ENCODE measurements at regions not wholly inside any gene's neighbourhood (a gene's known extent, or its start where the extent isn't known, plus 50 kb on each side); places are given as distances from the start of the nearest gene placed in this dataset.

DNA sequence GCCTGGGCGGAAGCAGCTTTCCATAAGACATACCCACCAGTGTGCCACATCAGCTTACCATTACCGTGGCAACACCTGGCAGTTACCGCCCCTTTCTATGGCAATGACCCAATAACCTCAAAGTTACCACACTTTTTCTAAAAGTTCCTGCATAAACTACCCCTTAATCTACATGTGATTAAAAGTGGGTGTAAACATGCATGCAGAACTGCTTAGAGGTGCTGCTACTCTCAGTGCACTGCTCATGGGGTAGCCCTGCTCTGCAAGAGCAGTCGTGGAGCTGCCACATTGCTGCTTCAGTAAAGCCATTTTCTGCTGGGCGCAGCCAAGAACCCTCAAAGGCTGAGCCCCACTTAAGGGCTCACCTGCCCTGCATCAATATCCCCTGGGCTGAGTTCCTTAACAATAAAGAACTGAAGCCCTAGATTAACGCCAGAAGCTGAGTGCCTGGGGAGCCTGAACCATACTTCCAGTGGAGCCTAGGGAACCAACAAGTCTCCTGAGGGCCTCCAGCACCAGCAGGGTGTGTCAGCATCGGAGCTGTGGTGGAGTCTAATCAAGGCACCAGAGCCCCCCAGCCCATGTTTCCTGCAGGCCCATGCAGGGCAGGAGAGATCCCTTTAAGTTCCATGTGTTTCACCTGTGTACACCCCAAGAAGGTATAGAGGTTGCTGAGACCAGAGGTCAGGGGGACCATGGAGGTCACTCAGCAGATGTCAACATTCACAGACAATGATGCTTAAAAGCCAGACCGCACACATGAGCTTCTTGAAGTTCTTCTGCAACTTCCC, 1198.1 kb downstream of the UQCRFS1 start:
- no peak overlapping the region for H3K4me3 ChIP-seq (ENCODE audit: low read depth in 1 of 5, low read length in 5 of 5)
- H3K4me1 ChIP-seq (ENCODE audit: control insufficient read depth in 5 of 5, insufficient read depth in 5 of 5, low read length in 5 of 5): no peaks in the 10 kb centered on the region
- H3K36me3 ChIP-seq (ENCODE audit: control insufficient read depth in 5 of 5, insufficient read depth in 5 of 5, low read length in 5 of 5): no peaks in the 10 kb centered on the region
- H3K27me3 ChIP-seq (ENCODE audit: control insufficient read depth in 5 of 5, insufficient read depth in 4 of 5, low read length in 5 of 5): no peaks in the 10 kb centered on the region
- no peaks in the 10 kb centered on the region for H3K9me3 ChIP-seq (ENCODE audit: control insufficient read depth in 5 of 5, low read length in 5 of 5)
- H3K9ac ChIP-seq (ENCODE audit: low read length in 5 of 5): no peak overlapping the region
- no peak overlapping the region for H3K27ac ChIP-seq (ENCODE audit: low read depth, low read length)

GRCh38 chr19:28012361-28012760, 1200.6 kb downstream of the UQCRFS1 start:
- H3K9ac ChIP-seq (ENCODE audit: low read length in 5 of 5): no peak overlapping the region
- H3K27ac ChIP-seq (ENCODE audit: low read depth, low read length): no peak overlapping the region
- no peak overlapping the region for H3K4me3 ChIP-seq (ENCODE audit: low read depth in 1 of 5, low read length in 5 of 5)
- no peaks in the 10 kb centered on the region for H3K36me3 ChIP-seq (ENCODE audit: control insufficient read depth in 5 of 5, insufficient read depth in 5 of 5, low read length in 5 of 5)
- H3K27me3 ChIP-seq (ENCODE audit: control insufficient read depth in 5 of 5, insufficient read depth in 4 of 5, low read length in 5 of 5): no peaks in the 10 kb centered on the region
- H3K9me3 ChIP-seq (ENCODE audit: control insufficient read depth in 5 of 5, low read length in 5 of 5): no peaks in the 10 kb centered on the region
- H3K4me1 ChIP-seq (ENCODE audit: control insufficient read depth in 5 of 5, insufficient read depth in 5 of 5, low read length in 5 of 5): no peaks in the 10 kb centered on the region

- Histone ChIP-seq H3K4me3 (ENCODE audit: low read depth in 1 of 5, low read length in 5 of 5) (no peak overlapping the region), H3K36me3 (ENCODE audit: control insufficient read depth in 5 of 5, insufficient read depth in 5 of 5, low read length in 5 of 5) (no peaks in the 10 kb centered on the region), H3K9me3 (ENCODE audit: control insufficient read depth in 5 of 5, low read length in 5 of 5) (no peaks in the 10 kb centered on the region), H3K27ac (ENCODE audit: low read depth, low read length) (no peak overlapping the region), H3K9ac (ENCODE audit: low read length in 5 of 5) (no peak overlapping the region), H3K4me1 (ENCODE audit: control insufficient read depth in 5 of 5, insufficient read depth in 5 of 5, low read length in 5 of 5) (no peaks in the 10 kb centered on the region), H3K27me3 (ENCODE audit: control insufficient read depth in 5 of 5, insufficient read depth in 4 of 5, low read length in 5 of 5) (no peaks in the 10 kb centered on the region)
Measured at GRCh38 chr19:28010656-28011055, 1202.3 kb downstream of the UQCRFS1 start.

GRCh38 chr19:28009696-28010095, 1203.3 kb downstream of the UQCRFS1 start:
- no peaks in the 10 kb centered on the region for H3K36me3 ChIP-seq (ENCODE audit: control insufficient read depth in 5 of 5, insufficient read depth in 5 of 5, low read length in 5 of 5)
- H3K27ac ChIP-seq (ENCODE audit: low read depth, low read length): no peak overlapping the region
- no peaks in the 10 kb centered on the region for H3K27me3 ChIP-seq (ENCODE audit: control insufficient read depth in 5 of 5, insufficient read depth in 4 of 5, low read length in 5 of 5)
- H3K9me3 ChIP-seq (ENCODE audit: control insufficient read depth in 5 of 5, low read length in 5 of 5): no peaks in the 10 kb centered on the region
- no peaks in the 10 kb centered on the region for H3K4me1 ChIP-seq (ENCODE audit: control insufficient read depth in 5 of 5, insufficient read depth in 5 of 5, low read length in 5 of 5)
- no peak overlapping the region for H3K4me3 ChIP-seq (ENCODE audit: low read depth in 1 of 5, low read length in 5 of 5)
- H3K9ac ChIP-seq (ENCODE audit: low read length in 5 of 5): no peak overlapping the region

GRCh38 chr19:28008695-28009094, 1204.3 kb downstream of the UQCRFS1 start:
- Histone ChIP-seq H3K4me1 (ENCODE audit: control insufficient read depth in 5 of 5, insufficient read depth in 5 of 5, low read length in 5 of 5) (no peaks in the 10 kb centered on the region), H3K36me3 (ENCODE audit: control insufficient read depth in 5 of 5, insufficient read depth in 5 of 5, low read length in 5 of 5) (no peaks in the 10 kb centered on the region), H3K9me3 (ENCODE audit: control insufficient read depth in 5 of 5, low read length in 5 of 5) (no peaks in the 10 kb centered on the region), H3K9ac (ENCODE audit: low read length in 5 of 5) (no peak overlapping the region), H3K27me3 (ENCODE audit: control insufficient read depth in 5 of 5, insufficient read depth in 4 of 5, low read length in 5 of 5) (no peaks in the 10 kb centered on the region), H3K27ac (ENCODE audit: low read depth, low read length) (no peak overlapping the region), H3K4me3 (ENCODE audit: low read depth in 1 of 5, low read length in 5 of 5) (no peak overlapping the region)

GRCh38 chr19:28003543-28003942, 1209.4 kb downstream of the UQCRFS1 start:
- H3K4me1 ChIP-seq (ENCODE audit: control insufficient read depth in 5 of 5, insufficient read depth in 5 of 5, low read length in 5 of 5): no peaks in the 10 kb centered on the region
- no peak overlapping the region for H3K9ac ChIP-seq (ENCODE audit: low read length in 5 of 5)
- no peak overlapping the region for H3K27ac ChIP-seq (ENCODE audit: low read depth, low read length)
- no peaks in the 10 kb centered on the region for H3K36me3 ChIP-seq (ENCODE audit: control insufficient read depth in 5 of 5, insufficient read depth in 5 of 5, low read length in 5 of 5)
- no peaks in the 10 kb centered on the region for H3K9me3 ChIP-seq (ENCODE audit: control insufficient read depth in 5 of 5, low read length in 5 of 5)
- H3K27me3 ChIP-seq (ENCODE audit: control insufficient read depth in 5 of 5, insufficient read depth in 4 of 5, low read length in 5 of 5): no peaks in the 10 kb centered on the region
- H3K4me3 ChIP-seq (ENCODE audit: low read depth in 1 of 5, low read length in 5 of 5): no peak overlapping the region

DNA sequence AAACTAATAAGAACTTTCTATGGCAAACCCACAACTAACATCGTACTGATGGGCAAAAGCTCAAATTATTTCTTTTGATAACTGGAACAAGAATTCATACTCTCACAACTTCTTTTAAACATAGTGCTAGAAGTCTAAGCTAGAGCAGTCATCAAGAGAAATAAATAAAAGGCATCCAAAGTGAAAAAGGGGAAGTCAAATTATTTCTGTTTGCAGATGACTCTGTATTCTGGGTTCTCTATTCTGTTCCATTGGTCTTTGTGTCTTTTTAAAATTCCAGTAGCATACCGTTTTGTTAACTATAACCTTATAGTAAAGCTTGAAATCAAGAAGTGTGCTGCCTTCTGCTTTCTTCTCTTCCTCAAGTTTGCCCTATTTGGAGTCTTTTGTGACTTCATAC, 1215.9 kb downstream of the UQCRFS1 start:
- Histone ChIP-seq H3K27me3 (ENCODE audit: control insufficient read depth in 5 of 5, insufficient read depth in 4 of 5, low read length in 5 of 5) (no peaks in the 10 kb centered on the region), H3K9ac (ENCODE audit: low read length in 5 of 5) (no peak overlapping the region), H3K36me3 (ENCODE audit: control insufficient read depth in 5 of 5, insufficient read depth in 5 of 5, low read length in 5 of 5) (no peaks in the 10 kb centered on the region), H3K27ac (ENCODE audit: low read depth, low read length) (no peak overlapping the region), H3K4me1 (ENCODE audit: control insufficient read depth in 5 of 5, insufficient read depth in 5 of 5, low read length in 5 of 5) (no peaks in the 10 kb centered on the region), H3K9me3 (ENCODE audit: control insufficient read depth in 5 of 5, low read length in 5 of 5) (no peaks in the 10 kb centered on the region), H3K4me3 (ENCODE audit: low read depth in 1 of 5, low read length in 5 of 5) (no peak overlapping the region)

- no peaks in the 10 kb centered on the region for H3K27me3 ChIP-seq (ENCODE audit: control insufficient read depth in 5 of 5, insufficient read depth in 4 of 5, low read length in 5 of 5)
- H3K9ac ChIP-seq (ENCODE audit: low read length in 5 of 5): no peak overlapping the region
- H3K4me1 ChIP-seq (ENCODE audit: control insufficient read depth in 5 of 5, insufficient read depth in 5 of 5, low read length in 5 of 5): no peaks in the 10 kb centered on the region
- no peak overlapping the region for H3K27ac ChIP-seq (ENCODE audit: low read depth, low read length)
- H3K4me3 ChIP-seq (ENCODE audit: low read depth in 1 of 5, low read length in 5 of 5): no peak overlapping the region
- no peaks in the 10 kb centered on the region for H3K36me3 ChIP-seq (ENCODE audit: control insufficient read depth in 5 of 5, insufficient read depth in 5 of 5, low read length in 5 of 5)
- H3K9me3 ChIP-seq (ENCODE audit: control insufficient read depth in 5 of 5, low read length in 5 of 5): no peaks in the 10 kb centered on the region
Measured at GRCh38 chr19:27993619-27994570, 1219.1 kb downstream of the UQCRFS1 start.

DNA sequence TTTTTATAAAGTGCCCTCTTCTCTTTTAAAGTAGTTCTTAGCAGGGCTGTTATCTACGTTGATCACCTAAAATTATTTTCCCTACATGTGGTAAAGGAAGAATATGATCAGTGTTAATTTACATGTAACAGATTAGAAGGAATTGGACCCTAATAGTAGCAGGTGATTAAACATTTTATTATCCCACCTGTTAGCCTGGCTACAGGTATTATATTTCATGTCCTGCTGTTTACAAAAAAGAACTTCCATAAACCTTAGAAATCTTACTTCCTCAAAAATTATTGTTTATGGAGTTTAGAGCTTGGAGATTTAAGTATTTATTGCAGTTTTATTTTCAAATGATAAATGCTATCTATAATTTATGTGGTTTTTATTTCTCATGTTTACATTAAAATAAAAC, 1226.7 kb downstream of the UQCRFS1 start:
- Histone ChIP-seq H3K27ac (ENCODE audit: low read depth, low read length) (no peak overlapping the region), H3K27me3 (ENCODE audit: control insufficient read depth in 5 of 5, insufficient read depth in 4 of 5, low read length in 5 of 5) (no peaks in the 10 kb centered on the region), H3K4me3 (ENCODE audit: low read depth in 1 of 5, low read length in 5 of 5) (no peak overlapping the region), H3K9ac (ENCODE audit: low read length in 5 of 5) (no peak overlapping the region), H3K36me3 (ENCODE audit: control insufficient read depth in 5 of 5, insufficient read depth in 5 of 5, low read length in 5 of 5) (no peaks in the 10 kb centered on the region), H3K4me1 (ENCODE audit: control insufficient read depth in 5 of 5, insufficient read depth in 5 of 5, low read length in 5 of 5) (peaks cover 0 to 10% (median 0%) of the 10 kb centered on the region in 5 donors), H3K9me3 (ENCODE audit: control insufficient read depth in 5 of 5, low read length in 5 of 5) (no peaks in the 10 kb centered on the region)

DNA sequence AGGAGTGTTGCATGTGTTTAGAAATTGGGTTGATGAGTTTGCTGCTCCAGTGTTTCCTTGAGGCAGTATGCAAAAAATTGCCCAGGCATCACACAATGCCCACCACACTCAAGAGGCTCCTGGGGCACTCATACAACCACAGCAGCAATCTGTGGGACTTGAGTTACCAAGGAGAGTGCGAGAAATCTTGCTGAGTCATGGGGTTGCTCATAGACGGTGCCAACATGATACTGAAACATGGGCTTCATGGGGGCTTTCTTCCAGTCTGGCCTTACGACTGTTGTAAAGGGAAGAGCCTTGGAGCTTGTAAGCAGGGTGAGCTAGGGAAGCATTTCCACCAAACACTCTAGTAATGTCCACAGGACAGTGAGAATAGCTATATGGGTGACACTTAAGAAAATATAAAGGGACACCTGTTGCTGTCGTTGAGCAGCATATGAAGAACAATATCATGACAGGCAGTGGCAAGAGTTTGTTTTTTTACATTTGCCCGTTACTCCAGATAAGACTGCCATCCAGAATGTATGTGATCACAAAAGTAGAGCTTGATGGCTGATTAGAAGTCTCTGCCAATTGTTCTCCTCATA, 1237.4 kb downstream of the UQCRFS1 start:
- Histone ChIP-seq H3K27ac (ENCODE audit: low read depth, low read length) (no peak overlapping the region), H3K4me1 (ENCODE audit: control insufficient read depth in 5 of 5, insufficient read depth in 5 of 5, low read length in 5 of 5) (no peaks in the 10 kb centered on the region), H3K4me3 (ENCODE audit: low read depth in 1 of 5, low read length in 5 of 5) (no peak overlapping the region), H3K27me3 (ENCODE audit: control insufficient read depth in 5 of 5, insufficient read depth in 4 of 5, low read length in 5 of 5) (no peaks in the 10 kb centered on the region), H3K9ac (ENCODE audit: low read length in 5 of 5) (no peak overlapping the region), H3K9me3 (ENCODE audit: control insufficient read depth in 5 of 5, low read length in 5 of 5) (no peaks in the 10 kb centered on the region), H3K36me3 (ENCODE audit: control insufficient read depth in 5 of 5, insufficient read depth in 5 of 5, low read length in 5 of 5) (no peaks in the 10 kb centered on the region)
